Tibial nerve (tissue), 4 donors: ENCODE measurements at regions not wholly inside any gene's neighbourhood (a gene's known extent, or its start where the extent isn't known, plus 50 kb on each side); places are given as distances from the start of the nearest gene placed in this dataset.

Source experiments
- EP300 ChIP-seq, 2 donors: sonication (generic); formaldehyde crosslinking; IDR thresholded peaks; one replicate each; pipeline ENCODE4 v1.6.1; 2017; ENCODE audit warnings: antibody characterized with exemption in 2 of 2, mild to moderate bottlenecking in 1 of 2
- POLR2A ChIP-seq, 2 donors: fragments of 450-650 bp; IDR thresholded peaks; one replicate each; pipeline ENCODE4 v1.6.1; 2017; ENCODE audit warnings: antibody characterized with exemption in 2 of 2, mild to moderate bottlenecking in 2 of 2, moderate library complexity in 2 of 2
- TF ChIP-seq, protein P1 (sequence below), 5 experiments: fragments of 200-600 bp in 3 of 5; fragments of 450-650 bp in 2 of 5; sonication (generic) in 3 of 5; IDR thresholded peaks; one replicate each; pipeline ENCODE4 v1.5.1; 2016 to 2019; ENCODE audit warnings: antibody characterized with exemption in 5 of 5, mild to moderate bottlenecking in 3 of 5, moderate library complexity in 2 of 5

DNA sequence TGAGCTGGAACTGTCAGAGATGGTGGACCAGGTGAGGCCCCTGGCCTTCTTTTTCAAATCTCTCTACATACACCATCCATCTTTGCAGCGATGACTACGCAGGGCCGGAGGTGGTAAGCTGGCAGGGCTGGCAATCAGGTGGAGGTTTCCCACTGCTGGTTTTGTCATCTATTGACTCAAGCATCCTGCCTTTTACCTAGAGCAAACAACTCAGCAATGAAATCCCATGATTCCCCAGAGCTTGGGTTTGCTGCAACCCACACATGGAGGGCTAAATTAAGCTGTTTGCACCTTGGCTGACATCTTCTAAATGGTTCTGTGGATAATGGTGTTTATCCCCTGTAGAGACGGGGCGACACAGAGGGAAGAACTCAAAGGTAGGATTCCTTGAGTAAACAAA is 170.2 kb downstream of the SCP2D1 start:
- TF ChIP-seq POLR2A (IDR thresholded peaks at IDR 0.05) (no peak), EP300 (IDR thresholded peaks at IDR 0.05) (no peak)
- TF ChIP-seq, protein P1, sequence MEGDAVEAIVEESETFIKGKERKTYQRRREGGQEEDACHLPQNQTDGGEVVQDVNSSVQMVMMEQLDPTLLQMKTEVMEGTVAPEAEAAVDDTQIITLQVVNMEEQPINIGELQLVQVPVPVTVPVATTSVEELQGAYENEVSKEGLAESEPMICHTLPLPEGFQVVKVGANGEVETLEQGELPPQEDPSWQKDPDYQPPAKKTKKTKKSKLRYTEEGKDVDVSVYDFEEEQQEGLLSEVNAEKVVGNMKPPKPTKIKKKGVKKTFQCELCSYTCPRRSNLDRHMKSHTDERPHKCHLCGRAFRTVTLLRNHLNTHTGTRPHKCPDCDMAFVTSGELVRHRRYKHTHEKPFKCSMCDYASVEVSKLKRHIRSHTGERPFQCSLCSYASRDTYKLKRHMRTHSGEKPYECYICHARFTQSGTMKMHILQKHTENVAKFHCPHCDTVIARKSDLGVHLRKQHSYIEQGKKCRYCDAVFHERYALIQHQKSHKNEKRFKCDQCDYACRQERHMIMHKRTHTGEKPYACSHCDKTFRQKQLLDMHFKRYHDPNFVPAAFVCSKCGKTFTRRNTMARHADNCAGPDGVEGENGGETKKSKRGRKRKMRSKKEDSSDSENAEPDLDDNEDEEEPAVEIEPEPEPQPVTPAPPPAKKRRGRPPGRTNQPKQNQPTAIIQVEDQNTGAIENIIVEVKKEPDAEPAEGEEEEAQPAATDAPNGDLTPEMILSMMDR (IDR thresholded peaks at IDR 0.05), result no peak
